K562 (cell line): ENCODE measurements at regions not wholly inside any gene's neighbourhood (a gene's known extent, or its start where the extent isn't known, plus 50 kb on each side); places are given as distances from the start of the nearest gene placed in this dataset.
"Not testable (repeated sequence)": the region's sequence is repeated elsewhere in the genome, so short reads cannot be mapped to it uniquely, and the experiment has no call there.

Experiments used
- ATAC-seq: fragments of 200-7000 bp; cut with Tn5 transposase; 3 replicates; pipeline ENCODE4 v1.9.1; 2020; ENCODE audit warnings: moderate library complexity
- BruUV-seq: library from RNA; stranded (reverse); fragments of 400-500 nt; replicated peaks from 2 replicates; lab custom pipeline; 2021; lab: Mats Ljungman, UMichigan
- CTCF ChIA-PET: fragments of 300-600 bp; formaldehyde crosslinking; extraction: SDS; loops from one replicate; lab custom pipeline; 2021; ENCODE audit warnings: low intra/inter-chr PET ratio; lab: Yijun Ruan, JAX
- POLR2A ChIA-PET: fragments of 300-600, 350-650 bp; sonication (Branson Sonifier 250); formaldehyde crosslinking; extraction: SDS; loops from one replicate; lab custom pipeline; 2021; ENCODE audit warnings: antibody characterized with exemption, inconsistent platforms; lab: Yijun Ruan, JAX
- DNase-seq, 4 experiments: peaks; one replicate each; pipeline versions ENCODE4 v3.0.0 to v3.0.0-alpha.2; 2011 to 2018; ENCODE audit warnings: low spot score in 3 of 4, mixed read lengths in 3 of 4; ENCODE audit errors: extremely low read depth in 1 of 4
- FAIRE-seq: peaks from 2 replicates; lab custom pipeline; 2011; peaks lifted over from hg19 to GRCh38; lab: Jason Lieb, UNC
- H2AFZ ChIP-seq: 2 replicates; pipeline ENCODE4 v1.6.0; 2011; ENCODE audit warnings: low read depth, low read length, control low read depth, inconsistent platforms
- H3K27ac ChIP-seq: fragments of 200-600 bp; 3 replicates; pipeline ENCODE4 v1.8.0; 2011; ENCODE audit warnings: low read depth, mild to moderate bottlenecking, control low read depth, inconsistent platforms, low read length, moderate library complexity, mixed read lengths; ENCODE audit errors: extremely low read depth
- H3K27me3 ChIP-seq, 2 experiments: fragments of 300-600 bp in 1 of 2; 2 replicates in 1 of 2; 3 replicates in 1 of 2; pipeline versions ENCODE4 v1.6.0 to v1.8.0; 2011; ENCODE audit warnings: inconsistent platforms in 2 of 2, low read length in 2 of 2, mild to moderate bottlenecking in 1 of 2, mixed read lengths in 1 of 2, moderate library complexity in 1 of 2; ENCODE audit not compliant: control insufficient read depth in 2 of 2, insufficient read depth in 2 of 2
- H3K36me3 ChIP-seq: fragments of 300-600 bp; 3 replicates; pipeline ENCODE4 v1.8.0; 2011; ENCODE audit warnings: mild to moderate bottlenecking, low read length, inconsistent platforms; ENCODE audit not compliant: control insufficient read depth, insufficient read depth
- H3K4me1 ChIP-seq, 2 experiments: fragments of 200-600 bp in 1 of 2; replicated peaks in 1 of 2; 2 replicates in 1 of 2; 3 replicates in 1 of 2; pipeline versions ENCODE4 v1.5.1 to v1.8.0; 2011; ENCODE audit warnings: inconsistent platforms in 2 of 2, low read length in 2 of 2, mild to moderate bottlenecking in 1 of 2, mixed read lengths in 1 of 2, moderate library complexity in 1 of 2; ENCODE audit not compliant: control insufficient read depth in 2 of 2, insufficient read depth in 2 of 2
- H3K4me2 ChIP-seq: 2 replicates; pipeline ENCODE4 v1.6.1; 2011; ENCODE audit warnings: low read length, control low read depth, inconsistent platforms, mixed read lengths; ENCODE audit not compliant: insufficient read depth
- H3K4me3 ChIP-seq: fragments of 200-600 bp; sonication (generic), shearing (Covaris generic); 2 replicates; pipeline ENCODE4 v1.5.1; 2016; ENCODE audit warnings: control low read depth, inconsistent platforms
- H3K79me2 ChIP-seq: fragments of 200-600 bp; 3 replicates; pipeline ENCODE4 v1.8.0; 2011; ENCODE audit warnings: low read length, inconsistent platforms; ENCODE audit not compliant: control insufficient read depth, insufficient read depth
- H3K9ac ChIP-seq, 2 experiments: 2 replicates each; pipeline versions ENCODE4 v1.6.0 to v1.6.1; 2011; ENCODE audit warnings: low read depth in 2 of 2, low read length in 2 of 2, control low read depth in 1 of 2, inconsistent platforms in 1 of 2, mild to moderate bottlenecking in 1 of 2, mixed read lengths in 1 of 2; ENCODE audit not compliant: insufficient read depth in 1 of 2
- H3K9me1 ChIP-seq: one replicate; pipeline ENCODE4 v1.6.0; 2011; ENCODE audit warnings: inconsistent platforms, mild to moderate bottlenecking, low read length, moderate library complexity; ENCODE audit not compliant: control insufficient read depth, insufficient read depth
- H3K9me3 ChIP-seq: replicated peaks from 2 replicates; pipeline ENCODE4 v1.5.1; 2011; ENCODE audit warnings: low read depth, low read length, inconsistent platforms; ENCODE audit not compliant: control insufficient read depth, insufficient read depth
- H4K20me1 ChIP-seq: replicated peaks from 2 replicates; pipeline ENCODE4 v1.6.1; 2011; ENCODE audit warnings: low read length, inconsistent platforms, mixed read lengths; ENCODE audit not compliant: control insufficient read depth, insufficient read depth
- HMGXB4 ChIP-seq: sonication (generic); formaldehyde crosslinking; IDR thresholded peaks from 2 replicates; pipeline ENCODE4 v1.8.1; 2023; ENCODE audit warnings: mild to moderate bottlenecking, missing genetic modification reagents
- ZMIZ1 ChIP-seq, 2 experiments: fragments of 150-350 bp in 1 of 2; IDR thresholded peaks; 2 replicates each; pipeline ENCODE4 v1.6.1; 2012 to 2016; ENCODE audit warnings: low read depth in 2 of 2, low read length in 2 of 2, mild to moderate bottlenecking in 1 of 2, moderate library complexity in 1 of 2
- WGBS: fragments of 100-300 bp; shearing (Covaris generic); methylation state at CpG from one replicate; pipeline ENCODE4 v1.1.6; 2016; ENCODE audit warnings: low coverage, mixed read lengths; ENCODE audit not compliant: insufficient coverage; ENCODE audit errors: missing lambda C conversion rate; 5-methylcytosine and 5-hydroxymethylcytosine counted together
- in situ Hi-C: fragments of 300-500 bp; cut with MboI; formaldehyde crosslinking; loops from 4 replicates; pipeline ENCODE4 v1.15.0; 2018; ENCODE audit warnings: inconsistent platforms, mixed read lengths
- intact Hi-C: fragments of 100-400 bp; cut with micrococcal nuclease; formaldehyde crosslinking; loops from 2 replicates; pipeline ENCODE4 v1.14.2; 2022

GRCh38 chr12:74015118-74015517, 522.5 kb upstream of the ATXN7L3B start (continued):
- TF ChIP-seq ZMIZ1 (IDR thresholded peaks at IDR 0.05; ENCODE audit: low read depth in 2 of 2, low read length in 2 of 2) (no peak), HMGXB4 (CRISPR knock-in tag) (no peak)

GRCh38 chr12:74016324-74016723, 521.3 kb upstream of the ATXN7L3B start:
- POLR2A ChIA-PET, H3K36me3 ChIP-seq, H3K27ac ChIP-seq, DNase-seq, H3K9me1 ChIP-seq, H3K9me3 ChIP-seq, BruUV-seq, H3K27me3 ChIP-seq, FAIRE-seq, CTCF ChIA-PET, H3K9ac ChIP-seq, ATAC-seq, H3K79me2 ChIP-seq, H2AFZ ChIP-seq, intact Hi-C loops, H4K20me1 ChIP-seq, H3K4me1 ChIP-seq, H3K4me3 ChIP-seq, H3K4me2 ChIP-seq: not testable (repeated sequence)
- 50% methylated on average over 5 of the region's 5 CpGs for WGBS
- in situ Hi-C loops = loop anchor here (10.0 kb wide), 1 partner anchor 518 kb away; the partner anchor contains the start of gene ATXN7L3B
